ENCODE measurements at regions not wholly inside any gene's neighbourhood (a gene's known extent, or its start where the extent isn't known, plus 50 kb on each side); places are given as distances from the start of the nearest gene placed in this dataset.

DNA sequence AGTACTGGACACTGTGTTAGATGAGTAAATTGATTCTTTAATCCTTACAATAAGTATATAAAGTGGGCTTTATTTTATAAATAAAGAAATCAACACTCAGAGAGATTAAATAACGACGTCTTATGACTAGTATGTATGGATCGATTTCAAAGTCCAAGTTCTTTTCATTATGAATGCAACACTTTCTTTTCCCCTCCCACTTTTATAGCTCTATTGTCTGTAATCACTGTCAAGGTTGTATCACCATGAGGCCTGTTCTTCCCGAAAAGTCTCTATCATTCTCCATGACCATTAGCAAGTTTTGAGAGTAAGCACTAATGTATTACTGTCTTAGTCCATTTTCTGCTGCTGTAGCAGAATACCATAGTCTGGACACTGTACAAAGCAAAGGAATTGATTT lies 228.4 kb downstream of the TLR4 start:
- H3K79me2 ChIP-seq (replicated peaks; ENCODE audit: insufficient read depth, low read length) = no peaks in the 10 kb centered on the region
- no peak overlapping the region for H3K4me3 ChIP-seq (ENCODE audit: low read length)
- no peaks in the 10 kb centered on the region for H3K27me3 ChIP-seq (ENCODE audit: insufficient read depth, low read depth, low read length)
- H2AFZ ChIP-seq (ENCODE audit: low read depth, low read length) = no peak overlapping the region
- no peaks in the 10 kb centered on the region for H3F3A ChIP-seq (ENCODE audit: insufficient read depth, low read length, poor library complexity, severe bottlenecking)
- no peak overlapping the region for H3K27ac ChIP-seq (ENCODE audit: low read length)
- no peaks in the 10 kb centered on the region for H3K36me3 ChIP-seq (ENCODE audit: insufficient read depth, low read length)
- no peak overlapping the region for H3K9ac ChIP-seq (ENCODE audit: low read length)
- H3K4me2 ChIP-seq (ENCODE audit: low read length) = no peak overlapping the region
- H3K9me3 ChIP-seq (ENCODE audit: low read length) = no peaks in the 10 kb centered on the region
- H3K9me2 ChIP-seq (ENCODE audit: insufficient read depth, low read length) = no peaks in the 10 kb centered on the region
- no peak for TF ChIP-seq SMC3 (conservative IDR thresholded peaks at IDR 0.05; ENCODE audit: poor library complexity)
- no peak for TF ChIP-seq TAF1 (IDR thresholded peaks at IDR 0.05; ENCODE audit: low read depth)
- TF ChIP-seq EP300 (conservative IDR thresholded peaks at IDR 0.05; ENCODE audit: poor library complexity, severe bottlenecking) = no peak
- no peaks in the 10 kb centered on the region for H4K20me1 ChIP-seq (ENCODE audit: insufficient read depth)

DNA sequence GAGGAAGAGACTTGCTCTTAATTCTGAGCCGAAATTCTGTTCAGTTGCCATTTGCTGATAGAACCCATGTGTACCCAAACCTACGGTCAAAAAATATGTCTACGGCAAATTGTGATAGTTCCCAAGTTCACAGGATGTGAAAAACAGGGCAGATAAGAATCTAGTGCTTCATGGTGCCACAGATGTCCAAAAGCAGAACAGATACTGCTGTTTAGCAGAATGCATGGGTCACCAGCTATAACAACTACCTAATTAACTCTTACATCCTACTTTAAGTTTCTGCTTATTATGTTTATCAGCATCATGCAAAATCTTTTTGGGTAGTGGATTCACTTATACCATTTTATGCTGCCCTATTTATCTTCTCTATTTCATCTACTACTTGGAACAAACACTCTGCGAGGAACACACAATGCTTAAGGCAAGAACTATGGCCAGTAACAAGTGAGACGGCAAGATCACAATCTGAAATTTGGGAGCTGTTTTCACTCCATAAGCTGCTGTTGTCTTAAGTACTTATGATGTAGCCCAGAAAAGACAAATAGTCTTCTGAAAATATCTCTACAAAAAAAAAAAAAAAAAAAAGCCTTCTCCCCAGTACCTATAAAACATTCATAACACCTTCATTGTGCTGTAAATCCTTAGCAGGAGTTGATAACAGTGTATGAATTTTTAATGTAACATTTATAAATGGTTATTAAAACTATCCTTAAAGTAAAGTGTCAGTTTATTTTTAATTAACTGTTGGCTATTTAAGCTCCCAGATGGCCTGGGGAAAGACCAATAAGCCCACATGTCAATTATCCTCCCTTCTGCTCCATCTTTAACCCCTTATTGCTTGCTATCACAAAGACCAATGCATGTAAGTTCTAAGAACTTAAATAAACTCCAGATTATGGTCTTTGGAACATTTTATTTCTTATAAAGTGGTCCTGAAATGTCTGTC lies 232.3 kb downstream of the TLR4 start:
- Histone ChIP-seq H3K79me2 (replicated peaks; ENCODE audit: insufficient read depth, low read length) (no peaks in the 10 kb centered on the region), H3K9me2 (ENCODE audit: insufficient read depth, low read length) (no peaks in the 10 kb centered on the region), H3F3A (ENCODE audit: insufficient read depth, low read length, poor library complexity, severe bottlenecking) (no peaks in the 10 kb centered on the region), H3K9ac (ENCODE audit: low read length) (no peak overlapping the region), H3K36me3 (ENCODE audit: insufficient read depth, low read length) (no peaks in the 10 kb centered on the region), H3K4me2 (ENCODE audit: low read length) (no peak overlapping the region), H3K27ac (ENCODE audit: low read length) (no peak overlapping the region), H3K9me3 (ENCODE audit: low read length) (no peaks in the 10 kb centered on the region), H3K27me3 (ENCODE audit: insufficient read depth, low read depth, low read length) (no peaks in the 10 kb centered on the region), H2AFZ (ENCODE audit: low read depth, low read length) (no peak overlapping the region), H3K4me3 (ENCODE audit: low read length) (no peak overlapping the region), H4K20me1 (ENCODE audit: insufficient read depth) (no peaks in the 10 kb centered on the region)
- TF ChIP-seq POLR2AphosphoS5 (IDR thresholded peaks at IDR 0.05) (no peak), EZH2 (IDR thresholded peaks at IDR 0.05; ENCODE audit: borderline replicate concordance, insufficient read depth, low read length, poor library complexity, severe bottlenecking) (no peak), MXI1 (conservative IDR thresholded peaks at IDR 0.05; ENCODE audit: poor library complexity, severe bottlenecking) (no peak), SMC3 (conservative IDR thresholded peaks at IDR 0.05; ENCODE audit: poor library complexity) (no peak), RAD21 (conservative IDR thresholded peaks at IDR 0.05) (no peak), CTCF (IDR thresholded peaks at IDR 0.05; ENCODE audit: poor library complexity, severe bottlenecking) (no peak)
- TF ChIP-seq, protein P1, sequence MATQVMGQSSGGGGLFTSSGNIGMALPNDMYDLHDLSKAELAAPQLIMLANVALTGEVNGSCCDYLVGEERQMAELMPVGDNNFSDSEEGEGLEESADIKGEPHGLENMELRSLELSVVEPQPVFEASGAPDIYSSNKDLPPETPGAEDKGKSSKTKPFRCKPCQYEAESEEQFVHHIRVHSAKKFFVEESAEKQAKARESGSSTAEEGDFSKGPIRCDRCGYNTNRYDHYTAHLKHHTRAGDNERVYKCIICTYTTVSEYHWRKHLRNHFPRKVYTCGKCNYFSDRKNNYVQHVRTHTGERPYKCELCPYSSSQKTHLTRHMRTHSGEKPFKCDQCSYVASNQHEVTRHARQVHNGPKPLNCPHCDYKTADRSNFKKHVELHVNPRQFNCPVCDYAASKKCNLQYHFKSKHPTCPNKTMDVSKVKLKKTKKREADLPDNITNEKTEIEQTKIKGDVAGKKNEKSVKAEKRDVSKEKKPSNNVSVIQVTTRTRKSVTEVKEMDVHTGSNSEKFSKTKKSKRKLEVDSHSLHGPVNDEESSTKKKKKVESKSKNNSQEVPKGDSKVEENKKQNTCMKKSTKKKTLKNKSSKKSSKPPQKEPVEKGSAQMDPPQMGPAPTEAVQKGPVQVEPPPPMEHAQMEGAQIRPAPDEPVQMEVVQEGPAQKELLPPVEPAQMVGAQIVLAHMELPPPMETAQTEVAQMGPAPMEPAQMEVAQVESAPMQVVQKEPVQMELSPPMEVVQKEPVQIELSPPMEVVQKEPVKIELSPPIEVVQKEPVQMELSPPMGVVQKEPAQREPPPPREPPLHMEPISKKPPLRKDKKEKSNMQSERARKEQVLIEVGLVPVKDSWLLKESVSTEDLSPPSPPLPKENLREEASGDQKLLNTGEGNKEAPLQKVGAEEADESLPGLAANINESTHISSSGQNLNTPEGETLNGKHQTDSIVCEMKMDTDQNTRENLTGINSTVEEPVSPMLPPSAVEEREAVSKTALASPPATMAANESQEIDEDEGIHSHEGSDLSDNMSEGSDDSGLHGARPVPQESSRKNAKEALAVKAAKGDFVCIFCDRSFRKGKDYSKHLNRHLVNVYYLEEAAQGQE (IDR thresholded peaks at IDR 0.05; ENCODE audit: borderline replicate concordance) = no peak

All from neural cell (in vitro differentiated cells).